ENCODE measurements at regions not wholly inside any gene's neighbourhood (a gene's known extent, or its start where the extent isn't known, plus 50 kb on each side); places are given as distances from the start of the nearest gene placed in this dataset.
A peak's percentile ranks its signal among the peaks of the same experiment; 100 is the strongest.

GRCh38 chr12:17507336-17507735 lies 582.7 kb downstream of the RERGL start (continued):
- TF ChIP-seq, protein P1, sequence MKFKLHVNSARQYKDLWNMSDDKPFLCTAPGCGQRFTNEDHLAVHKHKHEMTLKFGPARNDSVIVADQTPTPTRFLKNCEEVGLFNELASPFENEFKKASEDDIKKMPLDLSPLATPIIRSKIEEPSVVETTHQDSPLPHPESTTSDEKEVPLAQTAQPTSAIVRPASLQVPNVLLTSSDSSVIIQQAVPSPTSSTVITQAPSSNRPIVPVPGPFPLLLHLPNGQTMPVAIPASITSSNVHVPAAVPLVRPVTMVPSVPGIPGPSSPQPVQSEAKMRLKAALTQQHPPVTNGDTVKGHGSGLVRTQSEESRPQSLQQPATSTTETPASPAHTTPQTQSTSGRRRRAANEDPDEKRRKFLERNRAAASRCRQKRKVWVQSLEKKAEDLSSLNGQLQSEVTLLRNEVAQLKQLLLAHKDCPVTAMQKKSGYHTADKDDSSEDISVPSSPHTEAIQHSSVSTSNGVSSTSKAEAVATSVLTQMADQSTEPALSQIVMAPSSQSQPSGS (CRISPR knock-in tag; IDR thresholded peaks at IDR 0.05; ENCODE audit: borderline replicate concordance, low read depth): no peak
- TF ChIP-seq ZNF232 (CRISPR knock-in tag; IDR thresholded peaks at IDR 0.05) (no peak), NFYB (CRISPR knock-in tag; conservative IDR thresholded peaks at IDR 0.05; ENCODE audit: low read depth) (no peak), JAZF1 (CRISPR knock-in tag; IDR thresholded peaks at IDR 0.05) (no peak), MXD4 (CRISPR knock-in tag; IDR thresholded peaks at IDR 0.05; ENCODE audit: borderline replicate concordance) (no peak)
- TF ChIP-seq, protein P2, sequence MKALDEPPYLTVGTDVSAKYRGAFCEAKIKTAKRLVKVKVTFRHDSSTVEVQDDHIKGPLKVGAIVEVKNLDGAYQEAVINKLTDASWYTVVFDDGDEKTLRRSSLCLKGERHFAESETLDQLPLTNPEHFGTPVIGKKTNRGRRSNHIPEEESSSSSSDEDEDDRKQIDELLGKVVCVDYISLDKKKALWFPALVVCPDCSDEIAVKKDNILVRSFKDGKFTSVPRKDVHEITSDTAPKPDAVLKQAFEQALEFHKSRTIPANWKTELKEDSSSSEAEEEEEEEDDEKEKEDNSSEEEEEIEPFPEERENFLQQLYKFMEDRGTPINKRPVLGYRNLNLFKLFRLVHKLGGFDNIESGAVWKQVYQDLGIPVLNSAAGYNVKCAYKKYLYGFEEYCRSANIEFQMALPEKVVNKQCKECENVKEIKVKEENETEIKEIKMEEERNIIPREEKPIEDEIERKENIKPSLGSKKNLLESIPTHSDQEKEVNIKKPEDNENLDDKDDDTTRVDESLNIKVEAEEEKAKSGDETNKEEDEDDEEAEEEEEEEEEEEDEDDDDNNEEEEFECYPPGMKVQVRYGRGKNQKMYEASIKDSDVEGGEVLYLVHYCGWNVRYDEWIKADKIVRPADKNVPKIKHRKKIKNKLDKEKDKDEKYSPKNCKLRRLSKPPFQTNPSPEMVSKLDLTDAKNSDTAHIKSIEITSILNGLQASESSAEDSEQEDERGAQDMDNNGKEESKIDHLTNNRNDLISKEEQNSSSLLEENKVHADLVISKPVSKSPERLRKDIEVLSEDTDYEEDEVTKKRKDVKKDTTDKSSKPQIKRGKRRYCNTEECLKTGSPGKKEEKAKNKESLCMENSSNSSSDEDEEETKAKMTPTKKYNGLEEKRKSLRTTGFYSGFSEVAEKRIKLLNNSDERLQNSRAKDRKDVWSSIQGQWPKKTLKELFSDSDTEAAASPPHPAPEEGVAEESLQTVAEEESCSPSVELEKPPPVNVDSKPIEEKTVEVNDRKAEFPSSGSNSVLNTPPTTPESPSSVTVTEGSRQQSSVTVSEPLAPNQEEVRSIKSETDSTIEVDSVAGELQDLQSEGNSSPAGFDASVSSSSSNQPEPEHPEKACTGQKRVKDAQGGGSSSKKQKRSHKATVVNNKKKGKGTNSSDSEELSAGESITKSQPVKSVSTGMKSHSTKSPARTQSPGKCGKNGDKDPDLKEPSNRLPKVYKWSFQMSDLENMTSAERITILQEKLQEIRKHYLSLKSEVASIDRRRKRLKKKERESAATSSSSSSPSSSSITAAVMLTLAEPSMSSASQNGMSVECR (CRISPR knock-in tag; IDR thresholded peaks at IDR 0.05; ENCODE audit: borderline replicate concordance): no peak

GRCh38 chr12:17503742-17504141 lies 586.3 kb downstream of the RERGL start:
- ChIA-PET POLR2A (no interaction called here), CTCF (no interaction called here)
- Mint-ChIP-seq H3K4me3 (no peak overlapping the region), H3K9me3 (no peaks in the 10 kb centered on the region), H3K27ac (no peak overlapping the region), H3K27me3 (ENCODE audit: low read depth) (no peaks in the 10 kb centered on the region), H3K36me3 (no peaks in the 10 kb centered on the region), H3K4me1 (peaks cover 18% of the 10 kb centered on the region)
- no peak for TF ChIP-seq JAZF1 (CRISPR knock-in tag; IDR thresholded peaks at IDR 0.05)
- TF ChIP-seq, protein P3, sequence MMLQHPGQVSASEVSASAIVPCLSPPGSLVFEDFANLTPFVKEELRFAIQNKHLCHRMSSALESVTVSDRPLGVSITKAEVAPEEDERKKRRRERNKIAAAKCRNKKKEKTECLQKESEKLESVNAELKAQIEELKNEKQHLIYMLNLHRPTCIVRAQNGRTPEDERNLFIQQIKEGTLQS (CRISPR knock-in tag; conservative IDR thresholded peaks at IDR 0.05): no peak
- no peak for TF ChIP-seq PRDM15 (CRISPR knock-in tag; IDR thresholded peaks at IDR 0.05)
- TF ChIP-seq, protein P4, sequence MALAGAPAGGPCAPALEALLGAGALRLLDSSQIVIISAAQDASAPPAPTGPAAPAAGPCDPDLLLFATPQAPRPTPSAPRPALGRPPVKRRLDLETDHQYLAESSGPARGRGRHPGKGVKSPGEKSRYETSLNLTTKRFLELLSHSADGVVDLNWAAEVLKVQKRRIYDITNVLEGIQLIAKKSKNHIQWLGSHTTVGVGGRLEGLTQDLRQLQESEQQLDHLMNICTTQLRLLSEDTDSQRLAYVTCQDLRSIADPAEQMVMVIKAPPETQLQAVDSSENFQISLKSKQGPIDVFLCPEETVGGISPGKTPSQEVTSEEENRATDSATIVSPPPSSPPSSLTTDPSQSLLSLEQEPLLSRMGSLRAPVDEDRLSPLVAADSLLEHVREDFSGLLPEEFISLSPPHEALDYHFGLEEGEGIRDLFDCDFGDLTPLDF (CRISPR knock-in tag; IDR thresholded peaks at IDR 0.05): no peak
- TF ChIP-seq, protein P2 (CRISPR knock-in tag; IDR thresholded peaks at IDR 0.05; ENCODE audit: borderline replicate concordance): no peak
- no peak for DNase-seq (ENCODE audit: low spot score)
- peak; percentile 59 for ATAC-seq
